SK-N-SH (cell line): ENCODE measurements at regions not wholly inside any gene's neighbourhood (a gene's known extent, or its start where the extent isn't known, plus 50 kb on each side); places are given as distances from the start of the nearest gene placed in this dataset.

ENCODE experiments used
- EP300 ChIP-seq, 2 experiments: IDR thresholded peaks; 2 replicates each; pipeline versions ENCODE4 v1.4.0 to v1.6.1; 2012; ENCODE audit warnings: borderline replicate concordance in 1 of 2, low read depth in 1 of 2, low read length in 1 of 2
- EZH2phosphoT487 ChIP-seq: fragments of 200-600 bp; sonication (generic); IDR thresholded peaks from 2 replicates; pipeline ENCODE4 v1.6.1; 2017; ENCODE audit warnings: low read depth, mixed run types, mild to moderate bottlenecking, antibody characterized with exemption, moderate library complexity, borderline replicate concordance
- FOXM1 ChIP-seq: IDR thresholded peaks from 2 replicates; pipeline ENCODE4 v1.4.0; 2012; ENCODE audit warnings: low read depth, mild to moderate bottlenecking
- GABPA ChIP-seq: IDR thresholded peaks from 2 replicates; pipeline ENCODE4 v1.4.0; 2012; ENCODE audit warnings: low read depth, mild to moderate bottlenecking
- MXI1 ChIP-seq: IDR thresholded peaks from 2 replicates; pipeline ENCODE4 v1.6.1; 2012; ENCODE audit warnings: mild to moderate bottlenecking, low read depth, low read length, improper control_type of control experiment
- NFIC ChIP-seq: IDR thresholded peaks from 2 replicates; pipeline ENCODE4 v1.4.0; 2012; ENCODE audit warnings: borderline replicate concordance
- RXRA ChIP-seq: IDR thresholded peaks from 2 replicates; pipeline ENCODE4 v1.4.0; 2012; ENCODE audit warnings: low read depth, mild to moderate bottlenecking, borderline replicate concordance
- TAF1 ChIP-seq: IDR thresholded peaks from 2 replicates; pipeline ENCODE4 v1.6.1; 2012; ENCODE audit warnings: low read depth, mild to moderate bottlenecking, low read length, moderate library complexity, borderline replicate concordance
- TF ChIP-seq, protein P1 (sequence below): fragments of 200-600 bp; sonication (generic); IDR thresholded peaks from 2 replicates; pipeline ENCODE4 v1.6.1; 2017; ENCODE audit warnings: antibody characterized with exemption, mild to moderate bottlenecking, moderate library complexity
- TF ChIP-seq, protein P2 (sequence below): IDR thresholded peaks from 2 replicates; pipeline ENCODE4; 2012

DNA sequence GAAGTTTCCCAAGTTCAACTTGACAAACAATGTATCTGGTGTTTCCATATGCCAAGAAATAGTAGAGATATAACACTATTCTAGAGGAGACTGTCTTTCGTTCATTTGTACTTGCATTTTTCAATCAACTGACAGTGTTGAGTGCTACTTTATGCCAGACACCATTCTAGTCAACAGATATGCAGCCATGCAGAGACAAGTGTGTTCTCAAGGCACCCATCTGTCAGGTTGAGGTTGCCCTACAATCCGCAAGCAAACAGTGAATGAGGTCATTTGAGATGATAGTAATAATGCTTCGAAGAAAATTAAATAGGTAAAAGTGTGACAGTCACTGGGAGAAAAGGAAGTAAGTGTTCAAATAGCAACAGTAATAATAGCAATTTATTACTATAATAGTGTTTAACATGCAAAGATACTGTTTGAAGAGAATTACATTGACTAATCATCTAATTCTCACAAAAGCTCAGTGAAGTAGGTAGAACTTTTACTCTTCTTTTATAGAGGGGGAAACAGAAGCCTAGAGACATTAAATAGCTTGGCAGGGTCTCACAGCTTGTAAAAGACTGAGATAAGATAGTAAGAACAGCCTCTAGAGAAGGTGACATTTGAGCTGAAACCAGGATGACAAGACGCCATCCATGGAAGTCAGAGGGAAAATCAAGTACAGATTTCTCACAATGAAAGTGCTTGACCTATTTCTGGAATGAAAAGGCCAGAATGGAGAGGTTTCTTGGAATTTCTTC, 936.9 kb downstream of the SORCS3 start:
- TF ChIP-seq, protein P1, sequence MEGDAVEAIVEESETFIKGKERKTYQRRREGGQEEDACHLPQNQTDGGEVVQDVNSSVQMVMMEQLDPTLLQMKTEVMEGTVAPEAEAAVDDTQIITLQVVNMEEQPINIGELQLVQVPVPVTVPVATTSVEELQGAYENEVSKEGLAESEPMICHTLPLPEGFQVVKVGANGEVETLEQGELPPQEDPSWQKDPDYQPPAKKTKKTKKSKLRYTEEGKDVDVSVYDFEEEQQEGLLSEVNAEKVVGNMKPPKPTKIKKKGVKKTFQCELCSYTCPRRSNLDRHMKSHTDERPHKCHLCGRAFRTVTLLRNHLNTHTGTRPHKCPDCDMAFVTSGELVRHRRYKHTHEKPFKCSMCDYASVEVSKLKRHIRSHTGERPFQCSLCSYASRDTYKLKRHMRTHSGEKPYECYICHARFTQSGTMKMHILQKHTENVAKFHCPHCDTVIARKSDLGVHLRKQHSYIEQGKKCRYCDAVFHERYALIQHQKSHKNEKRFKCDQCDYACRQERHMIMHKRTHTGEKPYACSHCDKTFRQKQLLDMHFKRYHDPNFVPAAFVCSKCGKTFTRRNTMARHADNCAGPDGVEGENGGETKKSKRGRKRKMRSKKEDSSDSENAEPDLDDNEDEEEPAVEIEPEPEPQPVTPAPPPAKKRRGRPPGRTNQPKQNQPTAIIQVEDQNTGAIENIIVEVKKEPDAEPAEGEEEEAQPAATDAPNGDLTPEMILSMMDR = no peak
- TF ChIP-seq TAF1 (no peak), FOXM1 (no peak), NFIC (no peak), EP300 (IDR thresholded peaks at IDR 0.05; ENCODE audit: borderline replicate concordance in 1 of 2, low read depth in 1 of 2, low read length in 1 of 2) (no peak), MXI1 (no peak), GABPA (no peak), RXRA (no peak), EZH2phosphoT487 (no peak)
- TF ChIP-seq, protein P2, sequence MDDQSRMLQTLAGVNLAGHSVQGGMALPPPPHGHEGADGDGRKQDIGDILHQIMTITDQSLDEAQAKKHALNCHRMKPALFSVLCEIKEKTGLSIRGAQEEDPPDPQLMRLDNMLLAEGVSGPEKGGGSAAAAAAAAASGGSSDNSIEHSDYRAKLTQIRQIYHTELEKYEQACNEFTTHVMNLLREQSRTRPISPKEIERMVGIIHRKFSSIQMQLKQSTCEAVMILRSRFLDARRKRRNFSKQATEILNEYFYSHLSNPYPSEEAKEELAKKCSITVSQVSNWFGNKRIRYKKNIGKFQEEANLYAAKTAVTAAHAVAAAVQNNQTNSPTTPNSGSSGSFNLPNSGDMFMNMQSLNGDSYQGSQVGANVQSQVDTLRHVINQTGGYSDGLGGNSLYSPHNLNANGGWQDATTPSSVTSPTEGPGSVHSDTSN = no peak
